IMR-90 (cell line): ENCODE measurements at regions not wholly inside any gene's neighbourhood (a gene's known extent, or its start where the extent isn't known, plus 50 kb on each side); places are given as distances from the start of the nearest gene placed in this dataset.

Experiments
- ATAC-seq: fragments of 200-7000 bp; cut with Tn5 transposase; 2 replicates; pipeline ENCODE4 v1.9.1; 2020; ENCODE audit warnings: low read depth, mild to moderate bottlenecking, moderate library complexity
- BruUV-seq: library from RNA; stranded (reverse); fragments of 400-500 nt; replicated peaks from 2 replicates; lab custom pipeline; 2021; lab: Mats Ljungman, UMichigan
- CTCF ChIA-PET: fragments of 300-600 bp; formaldehyde crosslinking; extraction: SDS; loops from one replicate; lab custom pipeline; 2021; ENCODE audit warnings: antibody characterized with exemption; lab: Yijun Ruan, JAX
- POLR2A ChIA-PET: fragments of 300-600 bp; sonication (Branson Sonifier 250); formaldehyde crosslinking; loops from one replicate; lab custom pipeline; 2022; ENCODE audit warnings: antibody characterized with exemption; ENCODE audit not compliant: unreplicated experiment; lab: Charles Lee
- DNase-seq: peaks from one replicate; pipeline ENCODE4 v3.0.0; 2013
- H2AFZ ChIP-seq: replicated peaks from 2 replicates; pipeline ENCODE3; 2013; ENCODE audit warnings: low read length, mild to moderate bottlenecking; ENCODE audit not compliant: poor library complexity
- H2AK5ac ChIP-seq: 2 replicates; pipeline ENCODE4 v1.6.1; 2013; ENCODE audit warnings: low read depth, low read length, inconsistent platforms
- H2AK9ac ChIP-seq: replicated peaks from 2 replicates; pipeline ENCODE3; 2013; ENCODE audit warnings: mild to moderate bottlenecking, low read depth, low read length, moderate library complexity; ENCODE audit not compliant: poor library complexity
- H2BK120ac ChIP-seq: 2 replicates; pipeline ENCODE4 v1.6.1; 2013; ENCODE audit warnings: low read depth, low read length, inconsistent platforms
- H2BK15ac ChIP-seq: 3 replicates; pipeline ENCODE4 v1.6.1; 2013; ENCODE audit warnings: low read depth, low read length, inconsistent platforms
- H2BK20ac ChIP-seq: 2 replicates; pipeline ENCODE4 v1.6.1; 2013; ENCODE audit warnings: low read depth, mild to moderate bottlenecking, inconsistent platforms, low read length, moderate library complexity
- H2BK5ac ChIP-seq: 2 replicates; pipeline ENCODE4 v1.6.1; 2013; ENCODE audit warnings: mild to moderate bottlenecking, low read depth, low read length, inconsistent platforms; ENCODE audit not compliant: poor library complexity, severe bottlenecking
- H3K14ac ChIP-seq: replicated peaks from 2 replicates; pipeline ENCODE4 v1.6.1; 2013; ENCODE audit warnings: low read depth, low read length, inconsistent platforms
- H3K18ac ChIP-seq: 2 replicates; pipeline ENCODE4 v1.6.1; 2013; ENCODE audit warnings: low read depth, low read length, control low read depth
- H3K23ac ChIP-seq: 2 replicates; pipeline ENCODE4 v1.6.1; 2013; ENCODE audit warnings: low read depth, low read length, inconsistent platforms
- H3K27ac ChIP-seq: 2 replicates; pipeline ENCODE4 v1.5.1; 2013; ENCODE audit warnings: mild to moderate bottlenecking, control low read depth, low read length; ENCODE audit not compliant: insufficient read depth
- H3K27me3 ChIP-seq: 2 replicates; pipeline ENCODE4 v1.6.1; 2013; ENCODE audit warnings: low read length; ENCODE audit not compliant: control insufficient read depth, insufficient read depth
- H3K36me3 ChIP-seq: 2 replicates; pipeline ENCODE4 v1.6.1; 2013; ENCODE audit warnings: low read length, mixed read lengths; ENCODE audit not compliant: control insufficient read depth, insufficient read depth
- H3K4ac ChIP-seq: 2 replicates; pipeline ENCODE4 v1.6.1; 2013; ENCODE audit warnings: low read depth, low read length, inconsistent platforms
- H3K4me1 ChIP-seq: 2 replicates; pipeline ENCODE4 v1.6.1; 2013; ENCODE audit warnings: low read length, mixed read lengths; ENCODE audit not compliant: control insufficient read depth, insufficient read depth
- H3K4me2 ChIP-seq: 2 replicates; pipeline ENCODE4 v1.6.1; 2013; ENCODE audit warnings: low read depth, mild to moderate bottlenecking, control low read depth, low read length, moderate library complexity
- H3K4me3 ChIP-seq: 2 replicates; pipeline ENCODE4 v1.5.1; 2013; ENCODE audit warnings: low read depth, mild to moderate bottlenecking, control low read depth, low read length, moderate library complexity; ENCODE audit not compliant: insufficient read depth
- H3K56ac ChIP-seq: 2 replicates; pipeline ENCODE4 v1.6.1; 2013; ENCODE audit warnings: low read length, inconsistent platforms; ENCODE audit not compliant: insufficient read depth; ENCODE audit errors: extremely low read depth
- H3K79me1 ChIP-seq, 2 experiments: 2 replicates each; pipeline ENCODE4 v1.6.1; 2013; ENCODE audit warnings: low read length in 2 of 2, inconsistent platforms in 1 of 2, low read depth in 1 of 2
- H3K9ac ChIP-seq: 2 replicates; pipeline ENCODE4 v1.6.1; 2013; ENCODE audit warnings: low read depth, low read length, control low read depth
- H3K9me1 ChIP-seq: 2 replicates; pipeline ENCODE4 v1.6.1; 2013; ENCODE audit warnings: low read length, inconsistent platforms; ENCODE audit not compliant: insufficient read depth
- H3K9me3 ChIP-seq: 2 replicates; pipeline ENCODE4 v1.6.1; 2013; ENCODE audit warnings: low read length; ENCODE audit not compliant: control insufficient read depth, insufficient read depth
- H4K20me1 ChIP-seq: 2 replicates; pipeline ENCODE4 v1.6.1; 2013; ENCODE audit warnings: low read length, inconsistent platforms; ENCODE audit not compliant: insufficient read depth
- H4K5ac ChIP-seq: 2 replicates; pipeline ENCODE4 v1.6.1; 2013; ENCODE audit warnings: mild to moderate bottlenecking, low read depth, low read length, control low read depth
- H4K8ac ChIP-seq, 2 experiments: 2 replicates each; pipeline ENCODE4 v1.6.1; 2013; ENCODE audit warnings: low read depth in 2 of 2, low read length in 2 of 2, control low read depth in 1 of 2, inconsistent platforms in 1 of 2
- H4K91ac ChIP-seq: 2 replicates; pipeline ENCODE4 v1.6.1; 2013; ENCODE audit warnings: low read depth, low read length, inconsistent platforms; ENCODE audit not compliant: insufficient read depth
- BHLHE40 ChIP-seq: fragments of 150-350 bp; IDR thresholded peaks from 2 replicates; pipeline ENCODE4 v1.6.1; 2016; ENCODE audit warnings: mild to moderate bottlenecking, low read depth, low read length
- CEBPB ChIP-seq: IDR thresholded peaks from 2 replicates; pipeline ENCODE4 v1.6.1; 2012; ENCODE audit warnings: low read depth, low read length, improper control_type of control experiment
- CHD1 ChIP-seq: IDR thresholded peaks from 2 replicates; pipeline ENCODE4 v1.6.1; 2012; ENCODE audit warnings: low read depth, low read length, improper control_type of control experiment
- FOS ChIP-seq: fragments of 150-350 bp; IDR thresholded peaks from 2 replicates; pipeline ENCODE4 v1.6.1; 2016; ENCODE audit warnings: low read depth, low read length
- MAFK ChIP-seq: IDR thresholded peaks from 2 replicates; pipeline ENCODE4 v1.6.1; 2012; ENCODE audit warnings: low read depth, low read length, improper control_type of control experiment
- MAZ ChIP-seq: IDR thresholded peaks from 2 replicates; pipeline ENCODE4 v1.6.1; 2012; ENCODE audit warnings: low read depth, mild to moderate bottlenecking, low read length, improper control_type of control experiment, moderate library complexity, borderline replicate concordance
- MXI1 ChIP-seq: IDR thresholded peaks from 2 replicates; pipeline ENCODE4 v1.6.1; 2012; ENCODE audit warnings: low read depth, mild to moderate bottlenecking, low read length, moderate library complexity, borderline replicate concordance
- NFE2L2 ChIP-seq: fragments of 150-350 bp; IDR thresholded peaks from 2 replicates; pipeline ENCODE4 v1.6.1; 2016; ENCODE audit warnings: low read depth, mild to moderate bottlenecking, low read length
- POLR2A ChIP-seq: IDR thresholded peaks from 2 replicates; pipeline ENCODE4 v1.6.1; 2012; ENCODE audit warnings: mild to moderate bottlenecking, low read depth, low read length
- RAD21 ChIP-seq: IDR thresholded peaks from 2 replicates; pipeline ENCODE4 v1.6.1; 2012; ENCODE audit warnings: low read length, improper control_type of control experiment
- RCOR1 ChIP-seq: IDR thresholded peaks from 2 replicates; pipeline ENCODE4 v1.6.1; 2012; ENCODE audit warnings: mild to moderate bottlenecking, low read length, improper control_type of control experiment; ENCODE audit not compliant: insufficient replicate concordance
- RFX5 ChIP-seq: IDR thresholded peaks from 2 replicates; pipeline ENCODE4 v1.8.0; 2012; ENCODE audit warnings: low read depth, mild to moderate bottlenecking, low read length, moderate library complexity
- SMC3 ChIP-seq: fragments of 150-350 bp; IDR thresholded peaks from 2 replicates; pipeline ENCODE4 v1.6.1; 2016; ENCODE audit warnings: low read depth, mild to moderate bottlenecking, antibody characterized with exemption, low read length, moderate library complexity
- WGBS, 2 experiments: methylation state at CpG; one replicate each; pipeline versions ENCODE4 v1.1.5 to v1.1.7; 2013; ENCODE audit warnings: missing lambda C conversion rate in 2 of 2; ENCODE audit not compliant: insufficient read length in 1 of 2; ENCODE audit errors: extremely low coverage in 2 of 2; 5-methylcytosine and 5-hydroxymethylcytosine counted together
- dilution Hi-C: fragments of 300-500 bp; cut with HindIII; formaldehyde crosslinking; loops from one replicate; pipeline ENCODE4 v1.14.3; 2018; ENCODE audit warnings: low sequenced_read_pairs; ENCODE audit not compliant: unreplicated experiment
- in situ Hi-C: fragments of 300-500 bp; cut with MboI; formaldehyde crosslinking; loops from 3 replicates; pipeline ENCODE4 v1.14.3; 2019; ENCODE audit warnings: low sequenced_read_pairs, inconsistent platforms, mixed read lengths
- intact Hi-C: fragments of 100-400 bp; cut with micrococcal nuclease; formaldehyde crosslinking; loops from 2 replicates; pipeline ENCODE4 v1.10.0; 2022
- TF ChIP-seq, protein P1 (sequence below): fragments of 150-350 bp; IDR thresholded peaks from 2 replicates; pipeline ENCODE4 v1.6.1; 2016; ENCODE audit warnings: low read depth, mild to moderate bottlenecking, low read length, moderate library complexity, borderline replicate concordance
- TF ChIP-seq, protein P2 (sequence below): fragments of 150-350 bp; IDR thresholded peaks from 2 replicates; pipeline ENCODE4 v1.6.1; 2017; ENCODE audit warnings: mild to moderate bottlenecking, antibody characterized with exemption, low read length, low read depth
- TF ChIP-seq, protein P3 (sequence below): conservative IDR thresholded peaks from 2 replicates; pipeline ENCODE4 v1.5.1; 2012; ENCODE audit warnings: mild to moderate bottlenecking, low read depth, low read length, improper control_type of control experiment

DNA sequence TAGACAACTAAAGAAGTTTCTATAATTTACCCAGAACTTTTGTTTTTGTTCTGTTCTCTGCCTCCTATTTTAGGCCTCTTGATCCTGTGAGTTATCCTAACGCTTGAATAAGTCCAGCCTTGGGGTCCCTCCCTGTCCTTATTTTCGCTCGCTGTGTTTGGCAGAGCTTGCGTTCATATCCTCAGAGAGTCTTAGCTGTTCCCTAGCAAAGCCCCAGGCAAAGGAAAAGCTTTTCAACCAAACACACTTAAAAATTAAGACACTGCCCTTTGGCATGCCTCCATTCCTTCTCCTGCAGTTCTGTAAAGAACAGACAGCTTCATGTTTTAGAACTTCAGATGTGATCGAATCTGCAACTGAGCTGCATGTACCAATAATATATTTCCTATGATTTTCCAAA, 517.2 kb downstream of the SUCLG1 start:
- no peak overlapping the region for H3K4me3 ChIP-seq
- H3K9me3 ChIP-seq: no peaks in the 10 kb centered on the region
- no peak overlapping the region for H4K8ac ChIP-seq
- H3K79me1 ChIP-seq: no peaks in the 10 kb centered on the region
- no peak overlapping the region for H2BK20ac ChIP-seq
- CTCF ChIA-PET: no interaction called here
- TF ChIP-seq, protein P1, sequence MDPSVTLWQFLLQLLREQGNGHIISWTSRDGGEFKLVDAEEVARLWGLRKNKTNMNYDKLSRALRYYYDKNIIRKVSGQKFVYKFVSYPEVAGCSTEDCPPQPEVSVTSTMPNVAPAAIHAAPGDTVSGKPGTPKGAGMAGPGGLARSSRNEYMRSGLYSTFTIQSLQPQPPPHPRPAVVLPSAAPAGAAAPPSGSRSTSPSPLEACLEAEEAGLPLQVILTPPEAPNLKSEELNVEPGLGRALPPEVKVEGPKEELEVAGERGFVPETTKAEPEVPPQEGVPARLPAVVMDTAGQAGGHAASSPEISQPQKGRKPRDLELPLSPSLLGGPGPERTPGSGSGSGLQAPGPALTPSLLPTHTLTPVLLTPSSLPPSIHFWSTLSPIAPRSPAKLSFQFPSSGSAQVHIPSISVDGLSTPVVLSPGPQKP: no peak
- TF ChIP-seq RAD21 (no peak), CHD1 (no peak), MXI1 (no peak), SMC3 (no peak), RFX5 (no peak), RCOR1 (no peak), CEBPB (no peak), MAZ (no peak), FOS (no peak), NFE2L2 (no peak), MAFK (no peak), BHLHE40 (no peak), POLR2A (no peak)
- TF ChIP-seq, protein P2, sequence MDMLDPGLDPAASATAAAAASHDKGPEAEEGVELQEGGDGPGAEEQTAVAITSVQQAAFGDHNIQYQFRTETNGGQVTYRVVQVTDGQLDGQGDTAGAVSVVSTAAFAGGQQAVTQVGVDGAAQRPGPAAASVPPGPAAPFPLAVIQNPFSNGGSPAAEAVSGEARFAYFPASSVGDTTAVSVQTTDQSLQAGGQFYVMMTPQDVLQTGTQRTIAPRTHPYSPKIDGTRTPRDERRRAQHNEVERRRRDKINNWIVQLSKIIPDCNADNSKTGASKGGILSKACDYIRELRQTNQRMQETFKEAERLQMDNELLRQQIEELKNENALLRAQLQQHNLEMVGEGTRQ: no peak
- TF ChIP-seq, protein P3, sequence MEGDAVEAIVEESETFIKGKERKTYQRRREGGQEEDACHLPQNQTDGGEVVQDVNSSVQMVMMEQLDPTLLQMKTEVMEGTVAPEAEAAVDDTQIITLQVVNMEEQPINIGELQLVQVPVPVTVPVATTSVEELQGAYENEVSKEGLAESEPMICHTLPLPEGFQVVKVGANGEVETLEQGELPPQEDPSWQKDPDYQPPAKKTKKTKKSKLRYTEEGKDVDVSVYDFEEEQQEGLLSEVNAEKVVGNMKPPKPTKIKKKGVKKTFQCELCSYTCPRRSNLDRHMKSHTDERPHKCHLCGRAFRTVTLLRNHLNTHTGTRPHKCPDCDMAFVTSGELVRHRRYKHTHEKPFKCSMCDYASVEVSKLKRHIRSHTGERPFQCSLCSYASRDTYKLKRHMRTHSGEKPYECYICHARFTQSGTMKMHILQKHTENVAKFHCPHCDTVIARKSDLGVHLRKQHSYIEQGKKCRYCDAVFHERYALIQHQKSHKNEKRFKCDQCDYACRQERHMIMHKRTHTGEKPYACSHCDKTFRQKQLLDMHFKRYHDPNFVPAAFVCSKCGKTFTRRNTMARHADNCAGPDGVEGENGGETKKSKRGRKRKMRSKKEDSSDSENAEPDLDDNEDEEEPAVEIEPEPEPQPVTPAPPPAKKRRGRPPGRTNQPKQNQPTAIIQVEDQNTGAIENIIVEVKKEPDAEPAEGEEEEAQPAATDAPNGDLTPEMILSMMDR: no peak
- no peak overlapping the region for H4K91ac ChIP-seq
- H4K20me1 ChIP-seq: no peaks in the 10 kb centered on the region
- no peak for ATAC-seq
- H3K4me1 ChIP-seq: no peaks in the 10 kb centered on the region
- no peak overlapping the region for H3K56ac ChIP-seq
- H3K14ac ChIP-seq: no peak overlapping the region
- H3K4me2 ChIP-seq: no peak overlapping the region
- in situ Hi-C loops: no loop called here
- H2AK9ac ChIP-seq: no peak overlapping the region
- dilution Hi-C loops: no loop called here
- no peak overlapping the region for H2BK120ac ChIP-seq
- H3K27me3 ChIP-seq: no peaks in the 10 kb centered on the region
- no peak overlapping the region for H2BK5ac ChIP-seq
- no TSS peak for BruUV-seq
- no peak overlapping the region for H2BK15ac ChIP-seq
- intact Hi-C loops: no loop called here
- H3K27ac ChIP-seq: no peak overlapping the region
- H4K5ac ChIP-seq: no peak overlapping the region
- POLR2A ChIA-PET: no interaction called here
- no peaks in the 10 kb centered on the region for H3K36me3 ChIP-seq
- H2AK5ac ChIP-seq: no peak overlapping the region
- H3K23ac ChIP-seq: no peak overlapping the region
- no peaks in the 10 kb centered on the region for H3K9me1 ChIP-seq
- DNase-seq: no peak
- H3K18ac ChIP-seq: no peak overlapping the region
- WGBS, 2 experiments: no CpG with 5 or more reads among the region's 5 CpGs
- H3K9ac ChIP-seq: no peak overlapping the region
- H3K4ac ChIP-seq: no peak overlapping the region
- no peak overlapping the region for H2AFZ ChIP-seq
